Natural killer cell treated with Interleukin-12 subunit alpha and Interleukin-12 subunit beta and Interleukin-15 and Interleukin-18, amount 100 ng/mL, for 72 hours (primary cell): ENCODE measurements at regions not wholly inside any gene's neighbourhood (a gene's known extent, or its start where the extent isn't known, plus 50 kb on each side); places are given as distances from the start of the nearest gene placed in this dataset.

Source experiments
- ATAC-seq, 2 donors: fragments of 150-1000 bp; cut with Tn5 transposase in 1 of 2; sonication (Bioruptor Pico), chemical (Tn5 transposase) in 1 of 2; 2 replicates each; pipeline ENCODE4 v1.10.0; 2021
- DNase-seq: peaks from one replicate; pipeline ENCODE4 v3.0.0; 2022; ENCODE audit warnings: low spot score
- H3K27ac Mint-ChIP-seq, 2 donors: 1 replicate in 1 of 2; 2 replicates in 1 of 2; pipeline ENCODE4 v1.8.0; 2022; ENCODE audit warnings: mixed read lengths in 2 of 2, mild to moderate bottlenecking in 1 of 2, moderate library complexity in 1 of 2
- H3K27me3 Mint-ChIP-seq, 2 donors: 1 replicate in 1 of 2; 2 replicates in 1 of 2; pipeline ENCODE4 v1.8.0; 2022; ENCODE audit warnings: mixed read lengths in 2 of 2
- H3K36me3 Mint-ChIP-seq: one replicate; pipeline ENCODE4 v1.8.0; 2022; ENCODE audit warnings: mixed read lengths
- H3K4me1 Mint-ChIP-seq, 2 donors: 1 replicate in 1 of 2; 2 replicates in 1 of 2; pipeline ENCODE4 v1.8.0; 2022; ENCODE audit warnings: low read depth in 2 of 2, mixed read lengths in 2 of 2, mild to moderate bottlenecking in 1 of 2
- H3K4me3 Mint-ChIP-seq: one replicate; pipeline ENCODE4 v1.8.0; 2022; ENCODE audit warnings: mixed read lengths
- H3K9me3 Mint-ChIP-seq: 2 replicates; pipeline ENCODE4 v1.8.0; 2022; ENCODE audit warnings: mixed read lengths

DNA sequence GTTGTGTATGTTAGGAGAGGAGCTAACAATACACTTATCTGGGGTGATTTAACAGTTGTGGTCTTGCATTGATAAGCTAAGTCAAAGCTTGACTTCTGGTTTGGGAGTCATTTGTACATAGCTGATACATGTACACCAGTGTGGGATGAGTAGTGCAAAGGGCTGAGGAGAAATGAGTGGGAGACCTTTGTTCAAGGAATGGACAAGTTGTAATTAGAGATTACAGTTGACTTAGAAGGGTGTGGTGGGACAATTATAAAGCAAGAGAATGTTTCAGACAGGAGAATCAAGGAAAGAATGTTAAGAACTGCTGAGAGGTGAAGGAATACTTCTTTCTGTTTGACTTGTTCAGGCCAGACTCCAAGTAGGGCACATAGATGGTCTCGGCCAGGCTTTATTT is 209.7 kb upstream of the STEAP4 start:
- DNase-seq (no peak), ATAC-seq (no peak)
- H3K9me3 Mint-ChIP-seq: peaks cover 10% of the 10 kb centered on the region
- H3K4me1 Mint-ChIP-seq: no peaks in the 10 kb centered on the region
- no peak overlapping the region for H3K27ac Mint-ChIP-seq
- no peaks in the 10 kb centered on the region for H3K36me3 Mint-ChIP-seq
- no peaks in the 10 kb centered on the region for H3K27me3 Mint-ChIP-seq
- H3K4me3 Mint-ChIP-seq: no peak overlapping the region

DNA sequence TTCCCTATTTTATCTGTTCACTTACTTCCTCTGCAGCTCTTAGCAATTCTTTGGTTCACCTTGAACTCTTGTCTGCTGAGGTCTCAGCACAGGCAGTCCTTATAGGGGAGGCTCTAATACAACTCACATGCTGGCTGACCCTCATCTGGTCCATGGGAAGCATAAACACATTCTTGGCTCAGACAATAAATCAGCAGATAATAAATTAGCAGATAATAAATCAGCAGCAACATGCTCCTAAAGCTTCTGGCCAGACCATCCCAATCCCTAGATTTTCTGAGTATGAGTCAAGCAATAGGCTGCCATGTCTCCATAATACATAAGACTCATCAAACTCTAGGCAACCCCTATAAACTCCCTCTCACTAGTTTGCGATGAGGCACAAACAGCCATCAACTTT is 208.6 kb upstream of the STEAP4 start:
- no peaks in the 10 kb centered on the region for H3K4me1 Mint-ChIP-seq
- no peaks in the 10 kb centered on the region for H3K27me3 Mint-ChIP-seq
- no peak for ATAC-seq
- H3K27ac Mint-ChIP-seq: no peak overlapping the region
- H3K9me3 Mint-ChIP-seq: peaks cover 10% of the 10 kb centered on the region
- H3K4me3 Mint-ChIP-seq: no peak overlapping the region
- no peaks in the 10 kb centered on the region for H3K36me3 Mint-ChIP-seq
- no peak for DNase-seq

DNA sequence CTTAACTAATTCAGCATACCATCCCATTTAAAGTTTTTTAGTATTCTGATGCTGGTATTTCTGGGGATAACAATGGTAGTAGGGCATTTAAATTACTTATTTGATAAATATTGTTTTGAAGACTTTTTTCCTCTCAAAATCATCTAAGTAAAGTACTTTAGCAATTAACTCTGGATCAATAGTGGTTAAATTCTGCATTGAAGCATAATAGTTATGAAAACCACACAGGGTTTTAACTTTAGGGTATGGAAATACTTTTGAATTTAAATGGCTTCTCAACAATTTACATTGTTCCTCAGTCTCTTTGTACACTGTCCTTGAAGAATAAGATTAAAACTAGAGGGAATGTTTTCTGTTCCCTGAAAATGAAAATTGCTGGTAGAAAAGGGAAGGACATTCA is 202.6 kb upstream of the STEAP4 start:
- Mint-ChIP-seq H3K36me3 (no peaks in the 10 kb centered on the region), H3K9me3 (peaks cover 11% of the 10 kb centered on the region), H3K27me3 (no peaks in the 10 kb centered on the region), H3K27ac (no peak overlapping the region), H3K4me1 (no peaks in the 10 kb centered on the region), H3K4me3 (no peak overlapping the region)
- DNase-seq (no peak), ATAC-seq (no peak)

DNA sequence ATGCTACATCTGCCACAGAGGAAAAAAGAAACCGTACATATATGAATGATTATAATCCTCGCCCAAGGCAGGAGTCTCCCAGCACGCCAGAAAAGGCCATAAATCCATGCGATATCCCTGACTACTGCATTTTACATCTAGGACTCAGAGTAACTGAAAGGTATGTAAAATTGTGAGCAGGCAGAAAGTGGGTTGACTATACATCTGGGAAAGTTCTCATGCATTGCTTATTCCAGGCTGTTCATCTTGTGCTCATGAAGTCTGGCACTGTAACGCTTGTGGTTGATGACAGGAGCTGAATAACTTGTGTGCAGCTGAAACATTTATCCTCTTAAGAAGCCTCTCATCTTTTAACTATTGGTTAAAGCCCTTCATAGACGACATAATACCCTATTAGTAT is 193.4 kb upstream of the STEAP4 start:
- DNase-seq (no peak), ATAC-seq (no peak)
- Mint-ChIP-seq H3K27ac (no peak overlapping the region), H3K36me3 (no peaks in the 10 kb centered on the region), H3K9me3 (peaks cover 8% of the 10 kb centered on the region), H3K4me3 (no peak overlapping the region), H3K4me1 (no peaks in the 10 kb centered on the region), H3K27me3 (no peaks in the 10 kb centered on the region)

DNA sequence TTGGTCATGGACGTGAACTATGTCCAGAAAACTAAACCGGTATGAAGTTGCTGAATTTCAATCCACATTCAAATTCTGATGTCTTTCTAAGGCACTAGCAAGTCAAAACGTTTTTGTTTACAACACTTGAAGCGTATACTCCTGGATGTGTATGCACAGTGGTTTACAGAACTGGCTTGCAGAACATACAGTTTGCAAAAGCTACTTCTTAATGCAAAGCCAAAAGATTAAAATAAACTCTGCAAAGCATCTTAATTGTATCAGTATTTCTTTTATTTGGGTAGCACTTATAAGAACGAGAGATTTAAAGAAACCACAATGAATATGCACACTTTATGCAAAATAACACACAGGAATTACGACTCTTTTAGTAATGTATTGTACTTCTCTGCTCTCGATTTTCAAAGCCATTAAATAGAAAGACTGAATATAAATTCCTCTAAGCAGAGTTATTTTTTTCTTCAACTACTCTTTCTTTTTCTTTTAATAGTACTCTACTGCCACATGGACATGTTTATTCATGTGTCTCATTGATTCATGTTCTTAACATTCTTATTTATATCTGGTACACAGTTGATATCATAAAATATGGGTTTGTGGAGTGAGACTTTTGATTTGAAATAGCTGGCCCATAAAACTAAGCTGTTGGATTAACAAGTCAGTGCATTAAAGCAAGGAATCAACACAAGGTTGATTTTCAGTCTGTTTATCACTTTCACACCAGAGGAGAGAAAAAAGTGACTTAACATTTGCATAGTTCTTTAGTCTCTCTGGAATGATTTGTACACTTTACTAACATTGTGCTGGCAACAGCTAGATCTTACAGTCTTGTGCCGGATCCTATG is 189.4 kb upstream of the STEAP4 start:
- Mint-ChIP-seq H3K27me3 (no peaks in the 10 kb centered on the region), H3K27ac (no peak overlapping the region), H3K9me3 (peaks cover 3% of the 10 kb centered on the region), H3K4me3 (no peak overlapping the region), H3K36me3 (no peaks in the 10 kb centered on the region), H3K4me1 (no peaks in the 10 kb centered on the region)
- DNase-seq (no peak), ATAC-seq (no peak)

DNA sequence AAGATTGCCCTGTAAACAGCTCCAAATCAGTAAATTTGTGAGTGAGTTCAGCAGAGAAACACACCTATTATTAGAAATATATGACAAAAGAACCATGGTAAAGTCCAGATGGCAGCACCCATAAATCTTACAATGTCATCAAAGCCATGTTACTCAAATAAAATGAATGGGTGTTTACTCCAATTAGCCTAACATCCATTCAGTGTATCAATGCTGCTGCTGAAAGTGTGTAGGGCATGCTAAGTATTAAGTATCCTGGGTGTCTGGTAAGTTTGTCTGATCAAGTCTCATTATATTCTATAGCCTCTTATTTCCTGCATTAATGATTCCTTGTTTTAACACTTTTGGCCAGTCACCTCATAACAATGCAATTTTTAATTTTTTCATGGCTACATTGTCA is 185.5 kb upstream of the STEAP4 start:
- no peaks in the 10 kb centered on the region for H3K4me1 Mint-ChIP-seq
- DNase-seq (no peak), ATAC-seq (no peak)
- no peaks in the 10 kb centered on the region for H3K36me3 Mint-ChIP-seq
- H3K9me3 Mint-ChIP-seq: peaks cover 10% of the 10 kb centered on the region
- no peak overlapping the region for H3K27ac Mint-ChIP-seq
- H3K27me3 Mint-ChIP-seq: no peaks in the 10 kb centered on the region
- H3K4me3 Mint-ChIP-seq: no peak overlapping the region

DNA sequence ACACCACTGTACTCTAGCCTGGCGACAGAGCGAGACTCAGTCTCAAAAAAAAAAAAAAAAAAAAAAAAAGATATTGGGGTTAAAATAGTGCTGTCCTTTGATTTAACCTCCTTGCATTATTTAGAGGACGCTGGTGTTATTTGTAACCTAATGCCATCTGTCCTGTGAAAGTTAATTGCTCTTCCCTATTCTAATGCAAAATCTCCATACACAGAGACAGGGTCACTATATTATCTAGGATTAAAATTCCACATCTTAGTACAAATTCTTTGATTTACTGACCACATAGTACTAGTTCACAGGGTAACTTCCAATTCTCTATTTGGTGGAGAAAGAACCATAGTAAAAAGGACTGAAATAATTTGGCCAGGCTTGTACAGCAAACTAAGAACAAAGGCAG is 184.2 kb upstream of the STEAP4 start:
- Mint-ChIP-seq H3K36me3 (no peaks in the 10 kb centered on the region), H3K27ac (no peak overlapping the region), H3K4me3 (no peak overlapping the region), H3K4me1 (no peaks in the 10 kb centered on the region), H3K9me3 (peaks cover 10% of the 10 kb centered on the region), H3K27me3 (no peaks in the 10 kb centered on the region)
- ATAC-seq (no peak), DNase-seq (no peak)

DNA sequence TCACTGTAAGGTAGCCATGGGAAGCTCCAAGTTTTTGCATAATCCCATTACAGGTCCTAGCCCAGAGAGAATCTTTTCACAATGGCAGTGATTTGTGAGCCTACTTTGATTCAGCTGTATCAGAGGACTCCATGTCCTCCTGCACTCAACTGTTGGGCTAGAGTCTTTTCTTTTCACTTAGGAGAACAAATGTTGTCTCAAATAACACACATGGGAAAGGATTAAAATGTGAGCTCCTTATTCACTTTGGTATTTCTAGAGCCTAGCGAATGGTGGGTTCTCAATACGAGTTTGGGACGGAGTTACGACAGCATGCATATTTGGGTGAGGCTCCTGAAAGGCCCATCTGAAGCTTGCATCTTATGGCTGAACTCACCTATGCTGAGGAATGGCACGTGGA is 183.5 kb upstream of the STEAP4 start:
- Mint-ChIP-seq H3K36me3 (no peaks in the 10 kb centered on the region), H3K27me3 (no peaks in the 10 kb centered on the region), H3K27ac (no peak overlapping the region), H3K4me1 (no peaks in the 10 kb centered on the region), H3K9me3 (peaks cover 10% of the 10 kb centered on the region), H3K4me3 (no peak overlapping the region)
- DNase-seq: no peak
- ATAC-seq: no peak

DNA sequence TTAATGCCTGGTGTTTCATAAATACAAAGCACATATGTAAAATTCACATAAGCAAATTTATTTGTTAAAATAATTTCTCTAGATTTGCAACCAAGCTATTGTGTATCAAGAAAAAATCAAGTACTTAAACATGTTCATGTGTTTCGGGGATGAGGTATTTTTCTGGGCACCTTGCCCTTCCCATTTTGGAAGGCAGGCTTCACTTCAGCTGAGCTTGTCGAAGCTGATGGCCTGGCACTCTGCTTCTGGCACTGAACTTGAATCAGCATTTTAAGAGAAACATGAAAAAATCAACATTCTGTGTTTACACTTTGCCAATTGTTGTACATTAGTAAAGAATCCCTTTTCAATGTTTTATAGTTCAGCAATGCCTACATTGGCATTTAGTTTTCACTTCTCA is 179.1 kb upstream of the STEAP4 start:
- peaks cover 10% of the 10 kb centered on the region for H3K9me3 Mint-ChIP-seq
- H3K36me3 Mint-ChIP-seq: no peaks in the 10 kb centered on the region
- no peak overlapping the region for H3K4me3 Mint-ChIP-seq
- no peak for DNase-seq
- no peak for ATAC-seq
- no peak overlapping the region for H3K27ac Mint-ChIP-seq
- H3K27me3 Mint-ChIP-seq: no peaks in the 10 kb centered on the region
- H3K4me1 Mint-ChIP-seq: no peaks in the 10 kb centered on the region

DNA sequence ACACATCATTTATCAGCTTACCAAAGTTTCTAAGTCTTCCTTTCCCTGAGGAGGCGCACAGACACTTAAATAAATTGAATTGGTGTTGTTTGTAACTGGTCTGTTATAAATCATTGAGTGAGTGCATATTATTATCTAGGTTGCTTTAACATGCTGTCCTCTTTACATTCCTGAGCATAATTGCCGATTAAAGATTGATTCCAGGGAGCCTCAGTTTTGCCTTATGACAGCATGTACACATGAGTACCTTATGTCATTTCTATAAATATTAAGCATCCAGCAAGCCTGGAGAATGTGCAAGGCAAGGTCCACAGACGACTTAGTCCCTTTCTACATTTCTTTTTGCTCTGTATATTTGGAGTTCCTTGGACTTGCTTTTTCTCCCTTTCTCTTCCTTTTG is 177.9 kb upstream of the STEAP4 start:
- Mint-ChIP-seq H3K9me3 (peaks cover 7% of the 10 kb centered on the region), H3K27ac (no peak overlapping the region), H3K36me3 (no peaks in the 10 kb centered on the region), H3K27me3 (no peaks in the 10 kb centered on the region), H3K4me1 (no peaks in the 10 kb centered on the region), H3K4me3 (no peak overlapping the region)
- ATAC-seq: no peak
- DNase-seq: no peak

DNA sequence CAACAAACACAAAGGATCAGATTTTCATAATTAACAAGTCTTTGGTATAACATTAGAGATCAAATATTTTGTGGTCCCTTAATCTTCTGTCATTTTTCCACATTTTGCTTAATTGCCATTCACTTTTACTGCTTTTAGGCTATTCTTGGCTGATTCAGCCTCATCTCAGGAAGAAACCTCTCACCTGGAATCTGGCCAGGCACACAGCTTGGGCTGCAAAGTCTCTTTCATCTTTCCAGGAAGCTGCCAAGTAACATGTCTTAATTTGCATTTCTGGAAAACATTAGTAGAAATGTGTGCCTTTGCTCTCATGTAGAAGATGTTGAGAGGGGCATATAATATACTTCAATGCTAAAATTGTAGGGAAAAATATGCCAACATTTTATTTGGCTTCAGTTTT is 174.2 kb upstream of the STEAP4 start:
- no peak overlapping the region for H3K27ac Mint-ChIP-seq
- no peaks in the 10 kb centered on the region for H3K27me3 Mint-ChIP-seq
- DNase-seq (no peak), ATAC-seq (no peak)
- no peaks in the 10 kb centered on the region for H3K4me1 Mint-ChIP-seq
- no peaks in the 10 kb centered on the region for H3K36me3 Mint-ChIP-seq
- H3K4me3 Mint-ChIP-seq: no peak overlapping the region
- H3K9me3 Mint-ChIP-seq: no peaks in the 10 kb centered on the region

DNA sequence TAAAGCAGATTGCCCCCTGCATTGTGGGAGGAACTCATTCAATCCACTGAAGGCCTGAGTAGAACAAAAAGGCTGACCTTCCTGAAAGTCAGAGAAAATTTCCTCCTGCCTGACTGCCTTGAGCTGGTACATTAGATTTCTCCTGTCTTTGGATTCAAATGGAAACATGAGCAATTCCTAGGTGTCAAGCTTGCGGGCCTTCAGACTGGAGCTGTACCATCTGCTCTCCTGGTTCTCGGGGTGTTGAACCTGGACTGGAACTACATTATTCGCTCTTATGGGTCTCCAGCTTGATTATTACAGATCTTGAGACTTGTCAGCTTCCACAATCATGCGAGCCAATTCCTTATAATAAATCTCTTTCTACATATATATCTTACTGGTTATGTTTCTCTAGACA is 173.6 kb upstream of the STEAP4 start:
- H3K27ac Mint-ChIP-seq: no peak overlapping the region
- no peak for ATAC-seq
- no peaks in the 10 kb centered on the region for H3K36me3 Mint-ChIP-seq
- no peaks in the 10 kb centered on the region for H3K9me3 Mint-ChIP-seq
- no peak for DNase-seq
- no peak overlapping the region for H3K4me3 Mint-ChIP-seq
- no peaks in the 10 kb centered on the region for H3K4me1 Mint-ChIP-seq
- H3K27me3 Mint-ChIP-seq: no peaks in the 10 kb centered on the region

DNA sequence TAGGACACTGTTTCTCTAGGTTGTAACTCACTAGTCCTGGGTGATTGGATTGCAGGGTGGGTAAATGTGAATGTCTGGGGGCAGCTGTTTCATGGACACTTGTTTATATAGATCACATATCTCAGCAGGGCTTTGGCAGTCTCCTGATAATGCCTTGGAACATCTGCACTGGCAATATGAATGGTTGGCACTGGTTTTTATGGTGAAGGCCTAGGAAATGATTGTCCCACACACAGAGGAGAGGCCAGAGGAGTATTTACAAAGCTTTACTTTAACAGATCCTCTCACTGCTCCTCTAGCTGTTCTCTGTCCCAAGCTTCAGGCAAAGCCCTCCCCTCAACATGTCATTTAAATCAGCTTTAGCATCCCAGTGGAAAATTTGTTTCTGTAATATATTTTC is 171.3 kb upstream of the STEAP4 start:
- Mint-ChIP-seq H3K36me3 (no peaks in the 10 kb centered on the region), H3K27ac (no peak overlapping the region), H3K4me3 (no peak overlapping the region), H3K27me3 (no peaks in the 10 kb centered on the region), H3K4me1 (no peaks in the 10 kb centered on the region), H3K9me3 (peaks cover 3% of the 10 kb centered on the region)
- ATAC-seq (no peak), DNase-seq (no peak)

DNA sequence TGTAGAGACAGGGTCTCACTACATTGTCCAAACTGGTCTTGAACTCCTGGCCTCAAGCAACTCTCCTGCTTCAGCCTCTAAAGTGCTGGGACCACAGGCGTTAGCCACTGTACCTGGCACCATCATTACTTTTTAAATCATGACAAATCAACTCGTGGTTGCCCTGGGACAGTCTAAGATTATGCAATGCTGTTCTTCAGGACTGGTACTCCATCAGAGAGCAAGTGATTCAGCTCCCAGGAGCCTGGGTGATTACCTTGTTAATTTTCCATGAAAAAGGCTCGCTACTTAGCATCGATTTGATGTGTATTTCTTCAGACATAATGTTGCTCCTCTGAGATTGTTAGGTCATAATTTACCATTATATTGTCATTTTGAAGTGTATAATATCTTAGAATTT is 158.9 kb upstream of the STEAP4 start:
- no peak overlapping the region for H3K4me3 Mint-ChIP-seq
- no peaks in the 10 kb centered on the region for H3K27me3 Mint-ChIP-seq
- peaks cover 3% of the 10 kb centered on the region for H3K9me3 Mint-ChIP-seq
- H3K27ac Mint-ChIP-seq: no peak overlapping the region
- ATAC-seq: no peak
- no peaks in the 10 kb centered on the region for H3K4me1 Mint-ChIP-seq
- no peak for DNase-seq
- no peaks in the 10 kb centered on the region for H3K36me3 Mint-ChIP-seq

DNA sequence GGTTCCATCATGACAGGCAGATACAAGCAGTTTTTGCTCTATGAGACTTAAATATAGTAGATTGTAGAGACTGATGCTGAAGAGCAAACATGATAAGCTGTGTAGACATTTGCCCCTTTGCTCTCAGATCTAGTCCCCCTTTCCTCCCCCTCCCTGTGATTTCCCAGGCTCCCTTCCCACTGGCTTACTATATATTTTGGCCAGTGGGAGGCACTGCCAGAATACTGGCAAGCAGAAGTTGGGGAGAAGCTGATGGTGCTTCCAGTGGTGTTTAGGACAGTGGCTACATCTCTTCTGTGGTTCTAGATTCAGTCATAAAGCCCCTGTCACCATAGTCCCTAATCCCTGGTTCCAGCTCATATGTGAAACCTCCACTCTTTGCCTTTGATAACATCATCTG is 156.1 kb upstream of the STEAP4 start:
- DNase-seq: no peak
- no peak for ATAC-seq
- no peaks in the 10 kb centered on the region for H3K27me3 Mint-ChIP-seq

More for the DNA sequence above, 156.1 kb upstream of the STEAP4 start:
- H3K4me1 Mint-ChIP-seq: no peaks in the 10 kb centered on the region
- H3K4me3 Mint-ChIP-seq: no peak overlapping the region
- no peak overlapping the region for H3K27ac Mint-ChIP-seq
- H3K9me3 Mint-ChIP-seq: peaks cover 2% of the 10 kb centered on the region
- no peaks in the 10 kb centered on the region for H3K36me3 Mint-ChIP-seq
